Adrenal gland (tissue), 5 donors: ENCODE measurements at regions not wholly inside any gene's neighbourhood (a gene's known extent, or its start where the extent isn't known, plus 50 kb on each side); places are given as distances from the start of the nearest gene placed in this dataset.

ENCODE experiments used
- CTCF ChIP-seq, 6 experiments: fragments of 450-650 bp in 4 of 6; fragments of 200-600 bp in 2 of 6; sonication (generic) in 1 of 6; IDR thresholded peaks; 1 replicate in 5 of 6; 2 replicates in 1 of 6; pipeline versions ENCODE4 v1.5.1 to v1.8.0; 2016 to 2021; ENCODE audit warnings: antibody characterized with exemption in 6 of 6, mild to moderate bottlenecking in 2 of 6, moderate library complexity in 1 of 6
- POLR2A ChIP-seq, 2 donors: fragments of 450-650 bp; IDR thresholded peaks; one replicate each; pipeline ENCODE4 v1.6.1; 2017; ENCODE audit warnings: antibody characterized with exemption in 2 of 2, mild to moderate bottlenecking in 2 of 2, moderate library complexity in 1 of 2
- donor health status: DM: no; HTN: no; CAD: no.

- TF ChIP-seq CTCF (IDR thresholded peaks at IDR 0.05) = no peak
- no peak for TF ChIP-seq POLR2A (IDR thresholded peaks at IDR 0.05)
Measured at GRCh38 chr4:107248571-107248970, 212.5 kb upstream of the DKK2 start.
